ENCODE measurements at regions not wholly inside any gene's neighbourhood (a gene's known extent, or its start where the extent isn't known, plus 50 kb on each side); places are given as distances from the start of the nearest gene placed in this dataset.

DNA sequence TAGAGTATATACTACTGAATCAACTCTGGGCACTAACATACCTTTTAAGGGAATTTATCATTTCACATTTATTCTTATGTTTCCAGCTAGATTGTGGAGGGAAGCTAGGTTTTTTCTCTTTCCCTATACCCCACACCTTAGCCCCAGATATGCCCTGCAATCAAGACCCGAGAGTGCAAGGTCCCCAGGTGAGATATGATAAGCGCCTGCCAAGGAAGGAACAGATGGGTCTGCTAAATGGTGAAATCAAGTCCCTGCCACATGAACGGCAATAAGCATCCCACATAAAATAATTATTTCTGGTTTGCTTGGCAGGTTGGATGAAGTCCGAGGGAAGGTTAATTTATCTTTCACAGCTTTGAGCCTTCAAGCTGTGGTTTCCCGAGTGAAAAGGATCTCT, 195.5 kb downstream of the TOX3 start:
- TF ChIP-seq POLR2A (IDR thresholded peaks at IDR 0.05): no peak
- TF ChIP-seq, protein P1, sequence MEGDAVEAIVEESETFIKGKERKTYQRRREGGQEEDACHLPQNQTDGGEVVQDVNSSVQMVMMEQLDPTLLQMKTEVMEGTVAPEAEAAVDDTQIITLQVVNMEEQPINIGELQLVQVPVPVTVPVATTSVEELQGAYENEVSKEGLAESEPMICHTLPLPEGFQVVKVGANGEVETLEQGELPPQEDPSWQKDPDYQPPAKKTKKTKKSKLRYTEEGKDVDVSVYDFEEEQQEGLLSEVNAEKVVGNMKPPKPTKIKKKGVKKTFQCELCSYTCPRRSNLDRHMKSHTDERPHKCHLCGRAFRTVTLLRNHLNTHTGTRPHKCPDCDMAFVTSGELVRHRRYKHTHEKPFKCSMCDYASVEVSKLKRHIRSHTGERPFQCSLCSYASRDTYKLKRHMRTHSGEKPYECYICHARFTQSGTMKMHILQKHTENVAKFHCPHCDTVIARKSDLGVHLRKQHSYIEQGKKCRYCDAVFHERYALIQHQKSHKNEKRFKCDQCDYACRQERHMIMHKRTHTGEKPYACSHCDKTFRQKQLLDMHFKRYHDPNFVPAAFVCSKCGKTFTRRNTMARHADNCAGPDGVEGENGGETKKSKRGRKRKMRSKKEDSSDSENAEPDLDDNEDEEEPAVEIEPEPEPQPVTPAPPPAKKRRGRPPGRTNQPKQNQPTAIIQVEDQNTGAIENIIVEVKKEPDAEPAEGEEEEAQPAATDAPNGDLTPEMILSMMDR (IDR thresholded peaks at IDR 0.05): no peak

All from breast epithelium (tissue), 3 donors.